ENCODE measurements at regions not wholly inside any gene's neighbourhood (a gene's known extent, or its start where the extent isn't known, plus 50 kb on each side); places are given as distances from the start of the nearest gene placed in this dataset.
A peak's percentile ranks its signal among the peaks of the same experiment; 100 is the strongest.

DNA sequence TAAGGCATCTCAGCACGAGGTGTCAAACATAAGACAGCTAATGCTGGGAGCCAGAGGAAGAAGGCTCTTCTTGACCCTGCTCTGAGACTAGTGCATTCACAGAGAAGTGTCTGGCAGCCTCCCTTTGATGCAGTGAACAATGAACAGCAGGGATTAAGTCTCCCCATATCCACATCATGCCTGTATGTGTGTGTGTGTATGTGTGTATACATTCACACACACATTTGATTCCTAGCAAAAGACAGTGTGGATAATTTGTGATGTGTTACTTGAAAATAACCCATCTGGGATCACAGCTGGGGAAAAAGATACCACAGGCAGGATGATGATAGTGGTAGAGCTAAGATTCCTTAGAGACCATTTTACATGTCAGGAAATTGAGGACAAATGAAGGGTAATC is 485.9 kb upstream of the GOT2 start:
- DNase-seq (no peak), ATAC-seq (no peak)

DNA sequence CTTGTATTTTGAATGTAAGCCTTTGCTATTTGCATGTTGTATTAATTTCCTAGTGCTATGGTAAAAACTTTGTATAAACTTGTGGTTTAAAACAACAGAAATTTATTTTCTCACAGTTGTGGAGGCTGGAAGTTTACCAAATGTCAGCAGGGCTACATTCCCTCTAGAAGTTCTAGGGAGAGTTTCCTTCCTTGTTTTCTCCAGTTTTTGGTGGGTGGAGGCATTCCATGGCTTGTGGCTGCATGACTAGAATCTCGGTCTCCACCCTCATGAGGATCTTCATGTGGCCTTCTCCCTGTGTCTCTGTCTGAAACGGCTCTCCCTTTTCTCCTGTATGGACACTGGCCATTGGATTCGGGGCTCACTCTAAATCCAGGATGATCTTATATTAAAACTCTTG is 482.2 kb upstream of the GOT2 start:
- DNase-seq (no peak), ATAC-seq (no peak)

DNA sequence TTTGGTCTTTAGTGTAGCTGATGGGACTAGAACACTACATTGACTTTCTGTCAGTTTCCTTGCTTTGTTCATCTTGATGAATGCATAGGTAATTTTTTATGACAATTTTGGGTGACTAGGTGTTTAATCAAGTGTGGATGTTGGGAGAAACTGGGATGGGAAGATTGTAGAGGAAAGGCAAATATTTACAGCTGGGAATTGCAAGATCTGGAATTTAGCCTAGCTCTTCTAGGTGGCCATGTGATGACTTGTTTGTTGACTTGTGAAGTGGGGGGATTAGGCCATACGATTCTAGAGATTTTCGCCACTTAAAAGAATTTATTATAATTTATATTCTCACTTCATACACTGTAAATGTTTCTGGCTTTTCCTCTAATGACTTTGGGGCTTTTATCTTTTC is 480.3 kb upstream of the GOT2 start:
- ATAC-seq = no peak
- no peak for DNase-seq

GRCh38 chr16:59213952-59214351 is 479.8 kb upstream of the GOT2 start:
- DNase-seq (no peak), ATAC-seq (no peak)

DNA sequence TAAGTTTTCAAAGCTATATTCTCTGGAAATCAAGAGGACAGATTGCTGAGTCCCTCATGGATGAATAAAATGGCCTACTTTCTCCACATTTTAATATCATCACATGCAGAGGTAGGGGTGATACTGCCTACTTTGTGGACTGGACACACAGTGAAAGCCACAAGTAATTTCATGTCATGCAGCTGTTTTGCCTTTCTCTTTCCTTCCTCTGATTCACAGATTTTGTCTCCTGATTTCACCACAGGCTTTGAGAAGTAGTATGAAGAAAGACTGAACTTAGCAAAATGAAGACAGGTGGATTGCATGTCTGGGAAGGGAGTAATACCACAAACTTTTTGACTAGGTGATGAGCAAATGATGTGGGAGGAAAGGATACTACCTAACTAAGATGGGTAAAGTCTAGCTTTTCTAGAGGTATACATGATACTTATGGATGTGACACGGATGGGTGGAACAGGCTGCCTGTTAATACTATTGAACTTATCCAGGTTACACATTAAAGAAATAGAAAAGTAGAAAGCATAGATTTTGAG is 478.4 kb upstream of the GOT2 start:
- ATAC-seq = no peak
- DNase-seq = no peak

DNA sequence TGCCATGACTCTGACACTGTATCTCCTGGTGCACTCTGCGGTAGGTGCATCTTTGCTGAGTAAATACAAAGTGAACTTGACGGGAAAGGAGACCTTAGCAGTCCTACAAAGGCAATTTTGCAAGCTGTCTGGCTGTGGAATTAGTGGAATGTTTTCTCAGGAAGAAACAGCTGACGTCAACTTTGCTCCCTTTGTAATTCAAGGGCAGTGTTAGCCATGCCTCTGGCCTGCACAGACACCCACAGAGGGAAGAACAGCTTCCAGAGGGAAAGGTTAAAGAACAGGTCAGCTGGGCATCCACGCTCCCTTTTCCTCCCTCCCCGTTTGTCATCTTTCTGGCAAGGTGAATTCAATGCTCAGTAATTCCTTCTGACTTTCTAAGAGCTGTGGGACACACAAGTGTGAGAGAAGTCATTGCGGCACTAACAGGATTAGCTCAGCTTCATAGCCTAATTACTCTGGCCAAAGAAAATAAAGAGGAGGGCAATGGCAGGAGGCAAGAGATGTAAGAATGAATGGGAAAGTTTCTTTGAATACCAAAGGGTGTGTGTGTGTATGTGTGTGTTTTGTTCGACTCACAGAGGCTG is 476.9 kb upstream of the GOT2 start:
- DNase-seq (no peak), ATAC-seq (no peak)

DNA sequence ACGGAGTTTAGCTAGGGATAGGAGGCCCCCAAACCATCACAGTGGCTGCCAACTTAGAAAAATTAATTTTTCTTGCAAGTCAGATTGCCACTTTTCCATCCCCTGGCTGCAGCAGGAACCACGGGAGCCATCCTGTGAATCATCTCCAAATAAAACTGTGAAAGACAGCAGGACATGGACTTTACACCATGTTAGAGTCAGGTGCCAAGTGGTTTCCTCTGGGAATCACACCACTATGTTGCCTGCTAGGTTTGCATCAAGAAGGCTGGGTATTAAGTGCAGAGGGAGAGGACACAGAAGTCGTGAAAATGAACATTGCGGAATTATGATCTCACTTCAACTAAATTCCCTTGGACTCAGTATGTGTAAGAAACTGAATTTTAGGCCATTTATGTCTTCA is 471.3 kb upstream of the GOT2 start:
- DNase-seq (no peak), ATAC-seq (no peak)

- no peak for DNase-seq
- no peak for ATAC-seq
Measured at GRCh38 chr16:59204589-59204988, 470.5 kb upstream of the GOT2 start.

GRCh38 chr16:59202233-59202862 is 468.2 kb upstream of the GOT2 start:
- DNase-seq (no peak), ATAC-seq (no peak)

DNA sequence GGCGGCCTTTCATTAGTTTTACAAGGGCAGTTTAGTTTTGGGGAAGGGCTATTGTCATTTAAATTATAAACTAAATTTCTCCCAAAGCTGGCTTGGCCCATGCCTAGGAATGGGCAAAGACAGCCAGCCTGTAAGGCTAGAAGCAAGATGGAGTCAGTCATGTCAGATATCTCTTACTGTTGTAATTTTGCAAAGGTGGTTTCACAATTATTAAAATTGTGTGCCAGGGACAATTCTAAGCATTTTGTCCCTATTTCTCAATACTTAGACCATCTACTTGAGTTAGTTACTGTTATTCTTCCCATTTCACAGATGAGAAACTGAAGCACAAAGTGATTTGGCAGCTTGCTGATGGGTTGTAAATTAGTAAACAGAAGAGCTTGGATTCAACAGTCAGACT is 467.7 kb upstream of the GOT2 start:
- DNase-seq = no peak
- ATAC-seq = no peak

DNA sequence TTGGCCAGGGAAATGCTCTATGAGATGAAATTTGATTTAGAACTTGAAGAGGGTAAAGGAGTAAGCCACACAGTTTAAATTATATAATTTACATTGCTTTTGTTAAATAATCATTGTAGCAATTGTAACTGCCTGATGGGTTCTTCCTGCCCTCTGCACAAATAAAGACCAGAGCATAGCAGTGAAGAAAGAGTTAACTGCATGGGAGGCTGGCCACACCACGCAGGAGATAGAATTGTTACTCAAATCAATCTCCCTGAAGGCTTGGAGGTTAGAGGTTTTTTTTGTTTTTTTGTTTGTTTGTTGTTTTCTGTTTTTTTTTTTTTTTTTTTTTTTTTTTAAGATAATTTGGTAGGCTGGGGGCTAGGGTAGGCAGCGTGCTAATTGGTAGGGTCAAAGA is 467.0 kb upstream of the GOT2 start:
- no peak for ATAC-seq
- no peak for DNase-seq

DNA sequence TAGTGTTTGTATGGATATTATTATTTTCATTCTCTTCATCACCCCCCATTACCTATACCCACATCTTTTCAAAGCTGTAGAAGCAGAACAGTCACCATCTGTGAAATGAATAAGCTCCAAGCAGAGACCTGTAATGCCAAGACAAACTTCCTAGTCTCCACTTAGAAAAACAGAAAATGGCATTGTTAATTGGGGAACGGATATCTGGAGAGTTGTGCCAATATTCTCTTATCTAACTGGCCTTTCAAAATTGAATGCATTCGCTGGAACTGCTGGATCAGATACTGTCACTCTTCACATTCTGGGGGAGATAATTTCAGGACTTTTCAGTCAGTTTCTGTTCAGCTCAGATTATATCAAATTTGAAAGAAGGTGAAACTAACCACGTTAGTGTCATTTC is 464.4 kb upstream of the GOT2 start:
- ATAC-seq (no peak), DNase-seq (no peak)

DNA sequence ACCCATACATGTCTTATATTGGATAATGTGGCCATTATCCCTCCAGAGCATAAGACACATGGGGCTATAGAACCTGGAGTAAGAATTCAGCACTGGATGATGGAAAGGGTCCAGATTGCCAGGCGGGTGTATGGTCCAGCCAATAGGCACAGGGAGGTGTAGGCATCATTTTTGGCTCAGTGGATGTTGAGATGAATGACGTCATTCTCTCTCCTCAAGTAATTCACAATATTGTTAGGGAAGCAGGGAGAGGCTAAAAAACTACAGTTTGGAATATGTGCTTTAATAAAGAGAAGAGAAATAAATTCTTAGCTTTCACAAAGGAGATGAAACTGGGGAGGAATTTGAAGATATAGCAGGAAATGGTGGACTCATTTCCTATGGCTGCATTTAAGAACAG is 461.1 kb upstream of the GOT2 start:
- ATAC-seq = no peak
- DNase-seq = no peak

GRCh38 chr16:59193637-59194036 is 459.5 kb upstream of the GOT2 start:
- ATAC-seq (no peak), DNase-seq (no peak)

GRCh38 chr16:59192551-59193199 is 458.6 kb upstream of the GOT2 start:
- no peak for ATAC-seq
- peak; percentile 32 for DNase-seq

GRCh38 chr16:59190731-59191130 is 456.6 kb upstream of the GOT2 start:
- no peak for ATAC-seq
- no peak for DNase-seq

DNA sequence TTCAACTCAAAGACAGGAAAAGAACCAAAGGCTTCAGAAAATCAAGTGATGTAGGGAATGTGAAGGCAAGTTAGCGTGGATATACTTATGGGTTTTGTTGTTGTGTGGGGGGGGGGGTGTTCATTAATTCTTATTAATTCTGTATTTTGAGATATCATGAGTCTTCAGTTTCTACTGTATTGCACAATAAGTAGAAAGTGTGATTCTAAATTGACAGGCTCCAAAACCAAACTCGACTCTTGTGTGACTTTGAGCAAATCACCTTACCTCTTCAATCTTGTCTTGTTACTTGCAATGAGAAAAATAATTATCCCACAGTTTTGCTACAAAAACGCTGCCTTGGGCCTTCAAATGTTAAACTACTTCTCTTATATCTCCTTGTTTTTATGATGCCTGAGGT is 453.9 kb upstream of the GOT2 start:
- ATAC-seq = no peak
- DNase-seq = no peak

DNA sequence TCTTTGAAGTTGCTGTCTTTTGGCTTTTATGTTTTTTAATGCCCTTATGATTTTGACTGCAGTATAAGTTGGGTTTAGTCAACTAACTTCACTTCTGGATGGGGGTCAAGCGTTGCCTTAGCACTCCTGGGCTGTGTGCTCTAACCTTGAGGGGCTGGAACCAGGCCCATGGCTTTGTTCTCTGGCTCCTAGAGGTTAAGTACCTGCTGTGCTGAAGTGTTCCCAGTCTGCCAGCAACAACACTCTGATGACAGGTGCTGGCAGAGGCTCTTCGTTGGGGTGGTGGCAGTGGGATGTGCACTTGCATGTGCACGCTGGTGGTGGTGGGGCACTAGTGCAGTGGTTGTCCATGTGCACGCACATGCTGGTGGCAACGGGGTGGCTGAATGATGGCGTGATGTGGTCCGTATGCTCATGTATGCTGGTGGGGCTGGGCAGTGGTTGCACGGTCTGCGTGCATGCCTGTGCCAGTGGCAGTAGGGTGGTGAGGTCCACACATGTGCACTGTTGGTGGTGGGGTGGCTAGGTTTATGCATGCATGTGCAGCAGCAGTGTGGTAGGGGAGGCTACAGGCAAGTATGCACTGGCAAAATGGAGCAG is 447.8 kb upstream of the GOT2 start:
- ATAC-seq (no peak), DNase-seq (no peak)

GRCh38 chr16:59180083-59180476 is 446.0 kb upstream of the GOT2 start:
- no peak for DNase-seq
- ATAC-seq = no peak

DNA sequence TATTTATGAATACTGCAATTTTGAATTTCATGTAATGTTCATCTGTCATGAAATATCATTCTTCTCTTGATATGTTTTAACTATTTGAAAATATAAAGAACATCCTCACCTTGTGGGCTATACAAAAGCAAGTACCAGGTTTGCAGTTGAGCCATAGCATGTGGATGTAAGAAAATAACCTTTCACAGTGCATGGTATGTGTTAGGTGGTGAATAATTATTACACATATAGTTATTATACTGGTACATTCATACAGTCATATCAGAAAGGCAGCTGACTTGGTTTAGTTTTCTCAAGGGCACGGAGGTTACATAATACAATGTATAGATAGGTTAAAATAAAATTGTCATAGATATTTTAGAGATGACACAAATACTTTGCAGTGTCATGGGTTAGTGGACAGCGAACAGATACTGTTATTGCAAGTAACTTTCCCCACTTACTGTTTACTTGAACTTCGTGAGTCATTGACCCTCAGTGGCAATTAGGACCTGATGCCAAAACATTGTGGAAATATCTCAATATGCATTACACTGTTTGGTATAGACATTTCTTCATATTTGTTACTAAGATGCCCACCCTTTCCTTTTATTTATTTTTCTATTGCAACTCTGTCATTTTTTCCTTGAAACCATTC is 445.4 kb upstream of the GOT2 start:
- no peak for ATAC-seq
- DNase-seq = no peak

GRCh38 chr16:59173408-59173831 is 439.3 kb upstream of the GOT2 start:
- no peak for DNase-seq
- ATAC-seq = no peak

GRCh38 chr16:59170099-59170712 is 436.1 kb upstream of the GOT2 start:
- DNase-seq (no peak), ATAC-seq (no peak)
